GM12872 (cell line): ENCODE measurements at regions not wholly inside any gene's neighbourhood (a gene's known extent, or its start where the extent isn't known, plus 50 kb on each side); places are given as distances from the start of the nearest gene placed in this dataset.

ENCODE experiments used
- CTCF ChIP-seq: IDR thresholded peaks from 3 replicates; pipeline ENCODE4 v1.5.1; 2011; ENCODE audit warnings: low read depth, mild to moderate bottlenecking, low read length, moderate library complexity; ENCODE audit not compliant: insufficient read depth

GRCh38 chr2:60047944-60048525 lies 505.4 kb downstream of the BCL11A start:
- TF ChIP-seq CTCF = no peak

GRCh38 chr2:60047347-60047746 lies 506.1 kb downstream of the BCL11A start:
- no peak for TF ChIP-seq CTCF

- no peak for TF ChIP-seq CTCF
Measured at GRCh38 chr2:60046529-60046928, 506.9 kb downstream of the BCL11A start.

GRCh38 chr2:60045456-60045855 lies 508.0 kb downstream of the BCL11A start:
- no peak for TF ChIP-seq CTCF

- TF ChIP-seq CTCF = no peak
Measured at GRCh38 chr2:60044484-60044883, 509.0 kb downstream of the BCL11A start.

GRCh38 chr2:60042023-60042422 lies 511.4 kb downstream of the BCL11A start:
- no peak for TF ChIP-seq CTCF

GRCh38 chr2:60033325-60033724 lies 520.1 kb downstream of the BCL11A start:
- no peak for TF ChIP-seq CTCF

- TF ChIP-seq CTCF = no peak
Measured at GRCh38 chr2:60029566-60029883, 523.9 kb downstream of the BCL11A start.
